Cardiac muscle cell (in vitro differentiated cells and primary cell): ENCODE measurements at regions not wholly inside any gene's neighbourhood (a gene's known extent, or its start where the extent isn't known, plus 50 kb on each side); places are given as distances from the start of the nearest gene placed in this dataset.

Source experiments
- DNase-seq, 2 donors: peaks; one replicate each; pipeline versions ENCODE4 v3.0.0 to v3.0.0-alpha.2; 2010 to 2017; ENCODE audit warnings: low read depth in 1 of 2, low spot score in 1 of 2
- H3K27ac ChIP-seq: fragments of 200-600 bp; sonication (generic); 2 replicates; pipeline ENCODE4 v1.5.1; 2016
- H3K27me3 ChIP-seq: fragments of 200-600 bp; sonication (generic); 2 replicates; pipeline ENCODE4 v1.6.0; 2016; ENCODE audit warnings: control low read depth
- H3K36me3 ChIP-seq: fragments of 200-600 bp; sonication (generic); 2 replicates; pipeline ENCODE4 v1.5.1; 2016; ENCODE audit warnings: control low read depth
- H3K4me1 ChIP-seq: fragments of 200-600 bp; sonication (generic); 2 replicates; pipeline ENCODE4 v1.8.1; 2017; ENCODE audit warnings: low read depth, mild to moderate bottlenecking, mixed run types
- H3K4me3 ChIP-seq: fragments of 200-600 bp; sonication (generic); 2 replicates; pipeline ENCODE4 v1.5.1; 2016; ENCODE audit warnings: mild to moderate bottlenecking
- H3K9me3 ChIP-seq: fragments of 200-600 bp; sonication (generic); 2 replicates; pipeline ENCODE4 v1.5.1; 2017; ENCODE audit warnings: low read depth, mild to moderate bottlenecking, control low read depth
- CTCF ChIP-seq: IDR thresholded peaks from 2 replicates; pipeline ENCODE4 v1.5.1; 2012; ENCODE audit warnings: low read depth, mild to moderate bottlenecking, low read length

GRCh38 chr2:129708221-129708967 lies 271.1 kb upstream of the RAB6C start:
- no peak for TF ChIP-seq CTCF
- no peak for DNase-seq
- H3K4me1 ChIP-seq: no peaks in the 10 kb centered on the region
- no peak overlapping the region for H3K27ac ChIP-seq
- no peaks in the 10 kb centered on the region for H3K27me3 ChIP-seq
- no peaks in the 10 kb centered on the region for H3K9me3 ChIP-seq
- no peaks in the 10 kb centered on the region for H3K36me3 ChIP-seq
- no peak overlapping the region for H3K4me3 ChIP-seq

GRCh38 chr2:129709001-129709955 lies 270.2 kb upstream of the RAB6C start:
- Histone ChIP-seq H3K36me3 (no peaks in the 10 kb centered on the region), H3K9me3 (no peaks in the 10 kb centered on the region), H3K4me1 (no peaks in the 10 kb centered on the region), H3K27me3 (no peaks in the 10 kb centered on the region), H3K27ac (no peak overlapping the region), H3K4me3 (no peak overlapping the region)
- DNase-seq: no peak
- no peak for TF ChIP-seq CTCF

GRCh38 chr2:129709956-129710598 lies 269.4 kb upstream of the RAB6C start:
- no peaks in the 10 kb centered on the region for H3K36me3 ChIP-seq
- TF ChIP-seq CTCF: no peak

GRCh38 chr2:129710670-129711495 lies 268.6 kb upstream of the RAB6C start:
- H3K27me3 ChIP-seq: no peaks in the 10 kb centered on the region
- H3K9me3 ChIP-seq: no peaks in the 10 kb centered on the region
- no peak for TF ChIP-seq CTCF
- no peaks in the 10 kb centered on the region for H3K36me3 ChIP-seq
- H3K27ac ChIP-seq: no peak overlapping the region
- H3K4me1 ChIP-seq: no peaks in the 10 kb centered on the region
- no peak overlapping the region for H3K4me3 ChIP-seq
- no peak for DNase-seq

More at GRCh38 chr2:129709956-129710598, 269.4 kb upstream of the RAB6C start:
- no peaks in the 10 kb centered on the region for H3K27me3 ChIP-seq
- no peak overlapping the region for H3K4me3 ChIP-seq
- DNase-seq: no peak
- no peaks in the 10 kb centered on the region for H3K4me1 ChIP-seq
- no peak overlapping the region for H3K27ac ChIP-seq
- H3K9me3 ChIP-seq: no peaks in the 10 kb centered on the region
